ENCODE measurements at regions not wholly inside any gene's neighbourhood (a gene's known extent, or its start where the extent isn't known, plus 50 kb on each side); places are given as distances from the start of the nearest gene placed in this dataset.

- ATAC-seq: no peak
- CTCF ChIA-PET: no interaction called here
- Mint-ChIP-seq H3K36me3 (ENCODE audit: low read depth) (no peaks in the 10 kb centered on the region), H3K9me3 (ENCODE audit: insufficient read depth) (no peaks in the 10 kb centered on the region), H3K27ac (no peak overlapping the region), H3K4me1 (ENCODE audit: low read depth) (no peaks in the 10 kb centered on the region), H3K27me3 (ENCODE audit: low read depth) (no peaks in the 10 kb centered on the region), H3K4me3 (no peak overlapping the region)
- no peak for DNase-seq
- POLR2A ChIA-PET: no interaction called here
Measured at GRCh38 chr4:133389029-133389428, 239.9 kb downstream of the PCDH10 start.

GRCh38 chr4:133385161-133385954, 236.3 kb downstream of the PCDH10 start:
- DNase-seq (no peak), ATAC-seq (no peak)
- no peaks in the 10 kb centered on the region for H3K9me3 Mint-ChIP-seq (ENCODE audit: insufficient read depth)
- POLR2A ChIA-PET: no interaction called here
- H3K4me1 Mint-ChIP-seq (ENCODE audit: low read depth): no peaks in the 10 kb centered on the region
- CTCF ChIA-PET: no interaction called here
- H3K27me3 Mint-ChIP-seq (ENCODE audit: low read depth): no peaks in the 10 kb centered on the region
- H3K4me3 Mint-ChIP-seq: no peak overlapping the region
- no peaks in the 10 kb centered on the region for H3K36me3 Mint-ChIP-seq (ENCODE audit: low read depth)
- no peak overlapping the region for H3K27ac Mint-ChIP-seq

- ATAC-seq: no peak
- peaks cover 7% of the 10 kb centered on the region for H3K9me3 Mint-ChIP-seq (ENCODE audit: insufficient read depth)
- no peak overlapping the region for H3K27ac Mint-ChIP-seq
- no peak overlapping the region for H3K4me3 Mint-ChIP-seq
- ChIA-PET CTCF (no interaction called here), POLR2A (no interaction called here)
- no peak for DNase-seq
- no peaks in the 10 kb centered on the region for H3K36me3 Mint-ChIP-seq (ENCODE audit: low read depth)
- H3K4me1 Mint-ChIP-seq (ENCODE audit: low read depth): no peaks in the 10 kb centered on the region
- H3K27me3 Mint-ChIP-seq (ENCODE audit: low read depth): no peaks in the 10 kb centered on the region
Measured at GRCh38 chr4:133379681-133380438, 230.8 kb downstream of the PCDH10 start.

- H3K4me1 Mint-ChIP-seq (ENCODE audit: low read depth): no peaks in the 10 kb centered on the region
- no peaks in the 10 kb centered on the region for H3K27me3 Mint-ChIP-seq (ENCODE audit: low read depth)
- no peak for DNase-seq
- H3K4me3 Mint-ChIP-seq: no peak overlapping the region
- H3K9me3 Mint-ChIP-seq (ENCODE audit: insufficient read depth): peaks cover 7% of the 10 kb centered on the region
- ChIA-PET CTCF (no interaction called here), POLR2A (no interaction called here)
- no peak overlapping the region for H3K27ac Mint-ChIP-seq
- no peaks in the 10 kb centered on the region for H3K36me3 Mint-ChIP-seq (ENCODE audit: low read depth)
- ATAC-seq: no peak
Measured at GRCh38 chr4:133377286-133377685, 228.2 kb downstream of the PCDH10 start.

GRCh38 chr4:133372699-133373098, 223.6 kb downstream of the PCDH10 start:
- ChIA-PET POLR2A (no interaction called here), CTCF (no interaction called here)
- Mint-ChIP-seq H3K9me3 (ENCODE audit: insufficient read depth) (peaks cover 7% of the 10 kb centered on the region), H3K36me3 (ENCODE audit: low read depth) (no peaks in the 10 kb centered on the region), H3K4me3 (no peak overlapping the region), H3K4me1 (ENCODE audit: low read depth) (no peaks in the 10 kb centered on the region), H3K27me3 (ENCODE audit: low read depth) (no peaks in the 10 kb centered on the region), H3K27ac (no peak overlapping the region)
- no peak for ATAC-seq
- no peak for DNase-seq

- H3K27ac Mint-ChIP-seq: no peak overlapping the region
- H3K9me3 Mint-ChIP-seq (ENCODE audit: insufficient read depth): no peaks in the 10 kb centered on the region
- CTCF ChIA-PET: no interaction called here
- H3K4me3 Mint-ChIP-seq: no peak overlapping the region
- no peak for ATAC-seq
- H3K4me1 Mint-ChIP-seq (ENCODE audit: low read depth): no peaks in the 10 kb centered on the region
- DNase-seq: no peak
- H3K27me3 Mint-ChIP-seq (ENCODE audit: low read depth): no peaks in the 10 kb centered on the region
- POLR2A ChIA-PET: no interaction called here
- no peaks in the 10 kb centered on the region for H3K36me3 Mint-ChIP-seq (ENCODE audit: low read depth)
Measured at GRCh38 chr4:133355633-133356032, 206.5 kb downstream of the PCDH10 start.

- no peaks in the 10 kb centered on the region for H3K27me3 Mint-ChIP-seq (ENCODE audit: low read depth)
- no peaks in the 10 kb centered on the region for H3K4me1 Mint-ChIP-seq (ENCODE audit: low read depth)
- POLR2A ChIA-PET: no interaction called here
- no peak overlapping the region for H3K27ac Mint-ChIP-seq
- peaks cover 7% of the 10 kb centered on the region for H3K9me3 Mint-ChIP-seq (ENCODE audit: insufficient read depth)
- no peak for DNase-seq
- H3K4me3 Mint-ChIP-seq: no peak overlapping the region
- ATAC-seq: no peak
- H3K36me3 Mint-ChIP-seq (ENCODE audit: low read depth): no peaks in the 10 kb centered on the region
- CTCF ChIA-PET: no interaction called here
Measured at GRCh38 chr4:133347409-133347808, 198.3 kb downstream of the PCDH10 start.

GRCh38 chr4:133324491-133324890, 175.4 kb downstream of the PCDH10 start:
- DNase-seq (no peak), ATAC-seq (no peak)
- Mint-ChIP-seq H3K36me3 (ENCODE audit: low read depth) (no peaks in the 10 kb centered on the region), H3K4me3 (no peak overlapping the region), H3K9me3 (ENCODE audit: insufficient read depth) (no peaks in the 10 kb centered on the region), H3K27me3 (ENCODE audit: low read depth) (no peaks in the 10 kb centered on the region), H3K27ac (no peak overlapping the region), H3K4me1 (ENCODE audit: low read depth) (no peaks in the 10 kb centered on the region)
- CTCF ChIA-PET: no interaction called here
- POLR2A ChIA-PET: no interaction called here

GRCh38 chr4:133323670-133324069, 174.6 kb downstream of the PCDH10 start:
- Mint-ChIP-seq H3K4me3 (no peak overlapping the region), H3K27me3 (ENCODE audit: low read depth) (no peaks in the 10 kb centered on the region), H3K9me3 (ENCODE audit: insufficient read depth) (no peaks in the 10 kb centered on the region), H3K4me1 (ENCODE audit: low read depth) (no peaks in the 10 kb centered on the region), H3K36me3 (ENCODE audit: low read depth) (no peaks in the 10 kb centered on the region), H3K27ac (no peak overlapping the region)
- POLR2A ChIA-PET: no interaction called here
- CTCF ChIA-PET: no interaction called here
- DNase-seq: no peak
- no peak for ATAC-seq

- Mint-ChIP-seq H3K4me1 (ENCODE audit: low read depth) (no peaks in the 10 kb centered on the region), H3K27me3 (ENCODE audit: low read depth) (no peaks in the 10 kb centered on the region), H3K36me3 (ENCODE audit: low read depth) (no peaks in the 10 kb centered on the region), H3K4me3 (no peak overlapping the region), H3K27ac (no peak overlapping the region), H3K9me3 (ENCODE audit: insufficient read depth) (no peaks in the 10 kb centered on the region)
- ChIA-PET POLR2A (no interaction called here), CTCF (interaction anchor here (1.3 kb wide), 1 partner anchor 94 kb away, joined by 3 read pairs; no protein-coding TSS in a partner anchor)
- ATAC-seq (no peak), DNase-seq (no peak)
Measured at GRCh38 chr4:133320576-133321170, 171.6 kb downstream of the PCDH10 start.

- no peaks in the 10 kb centered on the region for H3K4me1 Mint-ChIP-seq (ENCODE audit: low read depth)
- ChIA-PET POLR2A (no interaction called here), CTCF (no interaction called here)
- peaks cover 6% of the 10 kb centered on the region for H3K9me3 Mint-ChIP-seq (ENCODE audit: insufficient read depth)
- ATAC-seq (no peak), DNase-seq (no peak)
- H3K36me3 Mint-ChIP-seq (ENCODE audit: low read depth): no peaks in the 10 kb centered on the region
- no peaks in the 10 kb centered on the region for H3K27me3 Mint-ChIP-seq (ENCODE audit: low read depth)
- no peak overlapping the region for H3K27ac Mint-ChIP-seq
- no peak overlapping the region for H3K4me3 Mint-ChIP-seq
Measured at GRCh38 chr4:133316909-133317308, 167.8 kb downstream of the PCDH10 start.

- no peaks in the 10 kb centered on the region for H3K36me3 Mint-ChIP-seq (ENCODE audit: low read depth)
- ATAC-seq (no peak), DNase-seq (no peak)
- peaks cover 6% of the 10 kb centered on the region for H3K9me3 Mint-ChIP-seq (ENCODE audit: insufficient read depth)
- no peaks in the 10 kb centered on the region for H3K27me3 Mint-ChIP-seq (ENCODE audit: low read depth)
- no peak overlapping the region for H3K27ac Mint-ChIP-seq
- ChIA-PET POLR2A (no interaction called here), CTCF (no interaction called here)
- H3K4me1 Mint-ChIP-seq (ENCODE audit: low read depth): no peaks in the 10 kb centered on the region
- no peak overlapping the region for H3K4me3 Mint-ChIP-seq
Measured at GRCh38 chr4:133314991-133315390, 165.9 kb downstream of the PCDH10 start.

Measured in activated CD8-positive, alpha-beta T cell treated with anti-CD3 and anti-CD28 coated beads, Interleukin-2, amount 10 ng/mL, durations not matched to agents 7 days and 5 days (primary cell).